SU-DHL-6 (cell line): ENCODE measurements at regions not wholly inside any gene's neighbourhood (a gene's known extent, or its start where the extent isn't known, plus 50 kb on each side); places are given as distances from the start of the nearest gene placed in this dataset.
A peak's percentile ranks its signal among the peaks of the same experiment; 100 is the strongest.

Source experiments
- H2AFZ ChIP-seq: fragments of 200-600 bp; sonication (generic); 2 replicates; pipeline ENCODE4 v1.6.1; 2014; ENCODE audit warnings: low read depth, mild to moderate bottlenecking, moderate library complexity, mixed read lengths, antibody characterized with exemption, low read length; ENCODE audit not compliant: severe bottlenecking
- H3F3A ChIP-seq: fragments of 200-600 bp; shearing (Covaris generic); 2 replicates; pipeline ENCODE4 v1.6.0; 2016; ENCODE audit warnings: antibody characterized with exemption, mild to moderate bottlenecking; ENCODE audit not compliant: insufficient read depth
- H3K27ac ChIP-seq: fragments of 200-600 bp; sonication (generic); 2 replicates; pipeline ENCODE4 v1.5.1; 2016; ENCODE audit warnings: low read depth, mild to moderate bottlenecking, low read length, moderate library complexity, mixed read lengths
- H3K27me3 ChIP-seq: fragments of 200-600 bp; sonication (generic), shearing (Covaris generic); 2 replicates; pipeline ENCODE4 v1.6.0; 2014; ENCODE audit warnings: mild to moderate bottlenecking, low read length
- H3K36me3 ChIP-seq: fragments of 200-600 bp; sonication (generic); 2 replicates; pipeline ENCODE4 v1.6.1; 2014; ENCODE audit warnings: mild to moderate bottlenecking, low read length, mixed read lengths
- H3K4me2 ChIP-seq: fragments of 300-600, 200-600 bp; shearing (Covaris generic), sonication (generic); 2 replicates; pipeline ENCODE4 v1.6.0; 2014; ENCODE audit warnings: low read length, low read depth, mild to moderate bottlenecking; ENCODE audit not compliant: poor library complexity, severe bottlenecking
- H3K4me3 ChIP-seq: fragments of 200-600 bp; sonication (generic); 2 replicates; pipeline ENCODE4 v1.5.1; 2014; ENCODE audit warnings: antibody characterized with exemption, low read length, mild to moderate bottlenecking, mixed read lengths; ENCODE audit not compliant: insufficient read depth, poor library complexity, severe bottlenecking
- H3K79me2 ChIP-seq: fragments of 200-600 bp; sonication (generic); 2 replicates; pipeline ENCODE4 v1.6.1; 2014; ENCODE audit warnings: mild to moderate bottlenecking, low read length, moderate library complexity; ENCODE audit not compliant: insufficient read depth
- H3K9ac ChIP-seq: fragments of 200-600 bp; sonication (generic); 2 replicates; pipeline ENCODE4 v1.7.0; 2014; ENCODE audit warnings: mild to moderate bottlenecking, low read length
- H3K9me2 ChIP-seq: fragments of 200-600 bp; sonication (generic); replicated peaks from 2 replicates; pipeline ENCODE4 v1.6.1; 2014; ENCODE audit warnings: low read length; ENCODE audit not compliant: insufficient read depth
- H3K9me3 ChIP-seq: fragments of 200-600 bp; sonication (generic); 2 replicates; pipeline ENCODE4 v1.6.1; 2014; ENCODE audit warnings: low read length, mixed read lengths; ENCODE audit not compliant: insufficient read depth
- H4K20me1 ChIP-seq: fragments of 200-600 bp; sonication (generic); 2 replicates; pipeline ENCODE4 v1.6.1; 2014; ENCODE audit warnings: low read depth, mild to moderate bottlenecking, antibody characterized with exemption, low read length, moderate library complexity, mixed read lengths
- EZH2phosphoT487 ChIP-seq: fragments of 200-600 bp; sonication (generic), shearing (Covaris generic); conservative IDR thresholded peaks from 2 replicates; pipeline ENCODE4 v1.6.1; 2018; ENCODE audit warnings: mild to moderate bottlenecking, antibody characterized with exemption, low read length, moderate library complexity, mixed read lengths
- TF ChIP-seq, protein P1 (sequence below): fragments of 200-600 bp; sonication (generic); IDR thresholded peaks from one replicate; pipeline ENCODE4 v1.5.1; 2017; ENCODE audit warnings: antibody characterized with exemption, mild to moderate bottlenecking, low read length, moderate library complexity; ENCODE audit not compliant: insufficient read depth, poor library complexity, severe bottlenecking

DNA sequence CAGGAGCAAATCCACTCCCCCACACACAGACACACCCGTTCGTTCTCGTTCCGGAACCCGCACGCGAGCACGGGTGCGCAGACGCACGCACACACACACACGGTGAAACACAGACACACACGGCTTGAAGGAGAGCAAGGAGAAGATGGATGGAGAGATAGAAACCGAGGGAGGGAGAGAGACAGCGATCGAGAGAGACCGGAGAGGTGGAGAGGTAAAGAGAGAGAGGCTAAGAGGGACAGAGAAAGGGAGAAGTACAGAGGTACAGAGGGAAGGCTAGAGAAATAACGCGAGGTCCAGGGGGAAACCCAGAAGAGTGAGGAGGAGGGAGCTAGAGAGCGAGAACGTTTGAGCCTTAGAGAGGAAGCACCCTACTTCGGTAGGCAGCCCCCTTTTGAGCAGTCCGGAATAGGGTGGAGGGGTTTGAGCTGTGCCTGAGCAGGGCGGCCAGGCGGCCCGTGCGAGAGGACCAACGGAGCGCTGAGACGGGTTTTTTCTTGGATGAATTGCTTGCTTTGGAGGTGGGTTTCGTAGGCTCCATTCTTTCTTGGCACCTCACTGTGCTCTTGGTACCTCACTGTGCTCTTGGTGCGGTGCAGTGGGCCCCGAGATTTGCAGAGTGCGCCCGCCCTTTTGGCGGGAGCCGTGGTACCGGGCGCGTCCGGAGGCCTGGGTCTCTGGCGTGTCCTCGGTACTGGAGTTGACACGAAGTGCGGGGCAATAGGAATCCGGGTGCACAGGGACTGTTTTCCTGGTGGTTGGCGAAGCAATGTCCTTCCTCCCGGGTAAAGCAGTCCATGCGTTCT, 88.4 kb upstream of the RHOU start:
- no peaks in the 10 kb centered on the region for H3F3A ChIP-seq
- no peaks in the 10 kb centered on the region for H4K20me1 ChIP-seq
- H3K4me3 ChIP-seq: peak overlapping the region; percentile 56
- H3K9me3 ChIP-seq: no peaks in the 10 kb centered on the region
- peak overlapping the region; percentile 45; the same call in 1 of the 2 replicates for H3K9ac ChIP-seq
- H3K27ac ChIP-seq: no peak overlapping the region
- peak overlapping the region; percentile 82 for H3K4me2 ChIP-seq
- no peaks in the 10 kb centered on the region for H3K27me3 ChIP-seq
- TF ChIP-seq, protein P1, sequence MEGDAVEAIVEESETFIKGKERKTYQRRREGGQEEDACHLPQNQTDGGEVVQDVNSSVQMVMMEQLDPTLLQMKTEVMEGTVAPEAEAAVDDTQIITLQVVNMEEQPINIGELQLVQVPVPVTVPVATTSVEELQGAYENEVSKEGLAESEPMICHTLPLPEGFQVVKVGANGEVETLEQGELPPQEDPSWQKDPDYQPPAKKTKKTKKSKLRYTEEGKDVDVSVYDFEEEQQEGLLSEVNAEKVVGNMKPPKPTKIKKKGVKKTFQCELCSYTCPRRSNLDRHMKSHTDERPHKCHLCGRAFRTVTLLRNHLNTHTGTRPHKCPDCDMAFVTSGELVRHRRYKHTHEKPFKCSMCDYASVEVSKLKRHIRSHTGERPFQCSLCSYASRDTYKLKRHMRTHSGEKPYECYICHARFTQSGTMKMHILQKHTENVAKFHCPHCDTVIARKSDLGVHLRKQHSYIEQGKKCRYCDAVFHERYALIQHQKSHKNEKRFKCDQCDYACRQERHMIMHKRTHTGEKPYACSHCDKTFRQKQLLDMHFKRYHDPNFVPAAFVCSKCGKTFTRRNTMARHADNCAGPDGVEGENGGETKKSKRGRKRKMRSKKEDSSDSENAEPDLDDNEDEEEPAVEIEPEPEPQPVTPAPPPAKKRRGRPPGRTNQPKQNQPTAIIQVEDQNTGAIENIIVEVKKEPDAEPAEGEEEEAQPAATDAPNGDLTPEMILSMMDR: no peak
- TF ChIP-seq EZH2phosphoT487: no peak
- H3K36me3 ChIP-seq: no peaks in the 10 kb centered on the region
- no peaks in the 10 kb centered on the region for H3K79me2 ChIP-seq
- no peaks in the 10 kb centered on the region for H3K9me2 ChIP-seq
- peak overlapping the region; percentile 30 for H2AFZ ChIP-seq

DNA sequence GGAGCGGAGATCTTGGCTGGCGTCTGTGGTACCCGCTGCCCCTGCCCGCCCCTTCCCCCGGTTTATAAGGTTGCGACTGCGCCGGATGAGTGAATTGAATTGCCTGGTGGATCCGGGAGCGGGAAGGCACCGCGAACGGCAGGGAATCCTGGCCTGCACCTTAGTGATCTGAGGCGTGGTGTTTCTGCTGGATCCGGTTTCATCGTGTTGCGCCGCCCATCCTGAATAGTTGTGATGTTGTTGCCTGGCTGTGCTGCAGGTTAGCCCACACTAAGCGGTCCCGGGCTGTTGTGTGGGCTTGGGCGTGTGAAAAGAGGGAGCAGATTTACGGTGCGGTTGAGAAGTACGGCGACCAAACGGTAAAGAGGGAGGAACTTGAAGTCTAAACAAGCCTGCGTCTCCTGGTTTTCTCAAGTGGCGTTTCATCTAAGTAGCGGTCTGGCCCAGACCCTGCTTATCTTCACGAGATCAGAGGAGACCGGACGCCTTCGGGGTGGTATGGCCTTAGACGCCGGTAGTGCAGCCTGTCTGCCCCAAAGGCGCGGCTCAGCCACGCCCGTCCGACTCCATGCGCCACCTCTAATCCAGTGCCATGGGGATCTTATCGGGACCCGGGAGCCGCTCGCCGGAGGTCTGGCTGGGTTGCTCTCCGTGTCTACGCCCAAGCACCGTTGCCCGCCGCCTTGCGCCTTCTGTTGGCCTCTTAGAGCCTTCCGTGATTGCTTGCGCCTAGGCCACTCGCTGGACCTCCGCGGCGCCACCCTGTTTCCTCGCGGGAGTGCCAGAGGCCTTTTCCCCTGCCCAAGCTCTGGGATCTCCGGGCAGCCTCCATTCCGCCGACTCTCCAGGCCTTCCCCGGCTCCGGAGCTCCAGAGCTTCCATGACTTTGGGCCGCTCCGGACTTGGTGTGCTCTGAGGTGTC, 87.5 kb upstream of the RHOU start:
- Histone ChIP-seq H3K27ac (no peak overlapping the region), H3F3A (no peaks in the 10 kb centered on the region), H3K79me2 (no peaks in the 10 kb centered on the region), H2AFZ (no peak overlapping the region), H4K20me1 (no peaks in the 10 kb centered on the region; the same call in 1 of the 2 replicates), H3K27me3 (no peaks in the 10 kb centered on the region), H3K4me3 (no peak overlapping the region), H3K4me2 (no peak overlapping the region), H3K36me3 (no peaks in the 10 kb centered on the region), H3K9me2 (no peaks in the 10 kb centered on the region), H3K9ac (no peak overlapping the region), H3K9me3 (no peaks in the 10 kb centered on the region)
- TF ChIP-seq, protein P1: no peak
- no peak for TF ChIP-seq EZH2phosphoT487

DNA sequence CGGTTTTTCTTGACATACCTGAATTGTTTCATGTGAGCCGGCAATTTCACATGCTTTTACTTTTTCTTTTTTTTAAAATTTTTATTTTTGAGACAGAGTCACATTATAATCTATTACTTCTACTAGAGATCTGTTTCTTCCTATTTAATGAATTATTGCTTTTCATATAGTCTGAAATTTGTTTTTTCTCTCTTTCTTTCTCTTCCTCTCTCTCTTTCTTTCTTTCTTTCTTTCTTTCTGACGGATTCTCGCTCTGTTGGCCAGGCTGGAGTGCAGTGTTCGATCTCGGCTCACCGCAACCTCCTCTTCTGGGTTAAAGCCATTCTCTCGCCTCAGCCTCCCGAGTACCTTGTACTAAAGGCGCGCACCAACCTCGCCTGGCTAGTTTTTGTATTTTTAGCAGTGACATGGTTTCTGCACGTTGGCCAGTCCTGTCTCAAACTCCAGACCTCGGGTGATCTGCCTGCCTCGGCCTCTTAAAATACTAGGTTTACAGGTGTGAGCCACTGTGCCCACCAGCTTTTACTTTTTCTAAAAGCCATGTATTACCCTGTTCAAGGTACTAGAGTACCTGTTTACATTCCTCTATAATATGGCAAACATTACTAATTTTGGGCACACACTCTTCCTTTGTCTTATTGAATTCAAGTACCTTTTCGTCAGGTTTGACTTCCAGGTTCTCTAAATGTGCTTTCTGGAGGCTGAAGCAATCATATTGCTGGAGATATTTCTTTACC, 86.5 kb upstream of the RHOU start:
- no peak for TF ChIP-seq EZH2phosphoT487
- TF ChIP-seq, protein P1: no peak
- H3K9ac ChIP-seq: no peak overlapping the region
- H3K4me2 ChIP-seq: no peak overlapping the region
- no peaks in the 10 kb centered on the region for H3K9me3 ChIP-seq
- H3K27ac ChIP-seq: no peak overlapping the region
- no peaks in the 10 kb centered on the region for H3F3A ChIP-seq
- no peaks in the 10 kb centered on the region; the same call in 1 of the 2 replicates for H4K20me1 ChIP-seq
- no peaks in the 10 kb centered on the region for H3K79me2 ChIP-seq
- H3K27me3 ChIP-seq: no peaks in the 10 kb centered on the region
- H3K9me2 ChIP-seq: no peaks in the 10 kb centered on the region
- H2AFZ ChIP-seq: no peak overlapping the region
- no peak overlapping the region for H3K4me3 ChIP-seq
- H3K36me3 ChIP-seq: no peaks in the 10 kb centered on the region
